CD1c-positive myeloid dendritic cell (primary cell): ENCODE measurements at regions not wholly inside any gene's neighbourhood (a gene's known extent, or its start where the extent isn't known, plus 50 kb on each side); places are given as distances from the start of the nearest gene placed in this dataset.
"Not testable (repeated sequence)": the region's sequence is repeated elsewhere in the genome, so short reads cannot be mapped to it uniquely, and the experiment has no call there.

Experiments
- DNase-seq: peaks from one replicate; pipeline ENCODE4 v3.0.0-alpha.2; 2016; ENCODE audit errors: extremely low spot score

GRCh38 chr20:60170116-60170515 lies 211.9 kb downstream of the CDH26 start:
- DNase-seq, result no peak

- no peak for DNase-seq
These were observed 213.1 kb downstream of the CDH26 start for GRCh38 chr20:60171313-60171712.

- DNase-seq, result no peak
These were observed 213.5 kb downstream of the CDH26 start for GRCh38 chr20:60171738-60172137.

DNA sequence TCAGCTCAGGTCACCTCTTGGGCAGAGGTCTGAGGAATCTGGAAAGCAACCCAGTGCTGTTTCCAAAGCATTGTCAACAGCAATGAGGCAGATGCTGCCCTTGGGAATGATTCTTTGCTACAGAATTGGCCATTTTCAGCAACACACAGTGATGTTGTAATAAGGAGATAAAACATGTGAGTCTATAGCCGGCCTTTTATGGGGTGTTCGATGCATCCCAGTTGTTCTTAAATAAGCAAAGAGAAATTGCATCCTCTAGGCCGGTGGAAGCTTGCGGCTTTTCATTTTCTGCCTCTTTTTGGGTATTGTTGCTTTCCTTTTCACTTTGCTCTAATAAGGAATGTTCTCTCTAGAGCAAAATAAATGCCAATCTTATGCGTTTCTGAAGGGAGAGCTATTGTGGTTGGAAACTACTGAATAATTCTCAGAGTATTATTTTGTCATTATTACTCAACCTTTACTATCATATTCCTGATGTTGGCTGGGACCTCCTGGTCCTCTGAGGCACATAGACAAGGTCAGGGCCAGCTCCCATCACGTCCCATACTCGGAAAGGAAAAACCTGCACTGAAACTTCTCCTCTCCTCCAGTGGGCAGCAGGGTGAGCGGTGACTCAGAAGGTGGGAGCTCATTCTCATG lies 214.2 kb downstream of the CDH26 start:
- no peak for DNase-seq

- no peak for DNase-seq
These were observed 218.9 kb downstream of the CDH26 start for GRCh38 chr20:60177080-60177479.

GRCh38 chr20:60180986-60181385 lies 222.8 kb downstream of the CDH26 start:
- no peak for DNase-seq

- DNase-seq, result no peak
These were observed 228.2 kb downstream of the CDH26 start for GRCh38 chr20:60186412-60186811.

- no peak for DNase-seq
These were observed 229.5 kb downstream of the CDH26 start for GRCh38 chr20:60187683-60188082.

GRCh38 chr20:60191014-60191413 lies 232.8 kb downstream of the CDH26 start:
- no peak for DNase-seq

GRCh38 chr20:60192326-60192725 lies 234.1 kb downstream of the CDH26 start:
- no peak for DNase-seq

GRCh38 chr20:60199132-60199531 lies 240.9 kb downstream of the CDH26 start:
- not testable (repeated sequence) for DNase-seq

DNA sequence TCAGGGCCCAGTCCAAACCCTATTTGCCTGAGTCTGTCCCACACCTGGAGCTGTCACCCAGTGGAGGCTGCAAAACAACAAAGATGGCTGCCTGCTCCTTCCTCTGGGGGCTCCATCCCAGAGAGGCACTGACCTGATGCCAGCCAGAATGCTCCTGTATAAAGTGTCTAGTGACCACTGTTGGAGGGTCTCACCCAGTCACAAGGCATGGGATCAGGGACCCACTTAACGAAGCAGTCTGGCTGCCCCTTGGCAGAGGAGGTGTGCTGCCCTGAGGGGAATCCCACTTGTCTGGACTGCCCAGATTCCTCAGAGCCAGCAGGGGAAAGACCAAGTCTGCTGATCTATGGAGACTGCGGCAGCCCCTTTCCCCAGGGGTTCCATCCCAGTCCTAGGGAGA lies 241.6 kb downstream of the CDH26 start:
- no peak for DNase-seq

DNA sequence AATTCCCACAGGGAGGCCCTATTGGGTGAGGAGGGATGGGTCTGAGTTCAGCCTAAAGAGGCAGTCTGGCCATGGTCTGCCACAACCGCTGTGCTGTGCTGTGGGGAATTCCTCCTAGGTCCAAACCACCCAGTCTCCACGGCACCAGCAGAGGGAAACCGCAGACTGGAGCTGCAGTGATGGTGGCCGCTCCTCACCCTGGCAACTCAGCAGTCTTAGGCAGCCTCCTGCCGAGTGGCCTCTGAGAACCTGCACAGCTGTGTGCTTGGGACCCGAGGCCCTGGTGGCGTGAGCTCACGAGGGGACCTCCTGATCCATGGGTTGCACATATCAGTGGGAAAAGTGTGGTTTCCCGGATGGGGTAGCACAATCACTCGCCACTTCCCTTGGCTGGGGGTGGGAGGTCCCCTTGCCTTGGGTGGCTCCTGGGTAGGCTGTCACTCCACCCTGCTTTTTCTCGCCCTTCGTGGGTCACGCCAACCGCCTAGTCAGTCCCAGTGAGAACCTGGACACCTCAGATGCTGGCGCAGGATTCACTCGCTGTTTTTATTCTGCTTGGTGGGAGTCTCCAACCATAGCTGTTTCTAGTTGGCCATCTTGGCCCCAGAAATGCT lies 242.2 kb downstream of the CDH26 start:
- no peak for DNase-seq

- DNase-seq, result no peak
These were observed 243.1 kb downstream of the CDH26 start for GRCh38 chr20:60201198-60201835.

DNA sequence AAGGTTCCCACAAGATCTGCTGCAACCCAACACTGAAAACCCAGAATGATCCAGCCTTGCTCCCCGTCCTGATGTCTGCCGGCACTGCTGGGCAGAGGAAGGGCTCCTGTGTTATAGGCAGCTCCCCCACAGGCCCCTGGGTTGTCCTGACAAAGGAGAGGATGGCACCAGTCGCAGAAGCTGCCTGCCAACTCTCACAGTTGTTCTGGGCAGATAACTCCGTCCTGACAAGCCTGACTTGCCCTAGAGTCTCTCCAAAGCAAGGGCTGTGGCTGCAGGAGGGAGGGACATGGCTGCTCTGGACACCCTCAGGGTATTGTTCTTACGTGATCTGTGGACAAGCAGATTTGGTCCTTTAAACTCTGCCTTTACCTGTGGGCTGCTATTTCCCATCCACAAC lies 243.8 kb downstream of the CDH26 start:
- no peak for DNase-seq

GRCh38 chr20:60203451-60203850 lies 245.2 kb downstream of the CDH26 start:
- DNase-seq, result no peak

DNA sequence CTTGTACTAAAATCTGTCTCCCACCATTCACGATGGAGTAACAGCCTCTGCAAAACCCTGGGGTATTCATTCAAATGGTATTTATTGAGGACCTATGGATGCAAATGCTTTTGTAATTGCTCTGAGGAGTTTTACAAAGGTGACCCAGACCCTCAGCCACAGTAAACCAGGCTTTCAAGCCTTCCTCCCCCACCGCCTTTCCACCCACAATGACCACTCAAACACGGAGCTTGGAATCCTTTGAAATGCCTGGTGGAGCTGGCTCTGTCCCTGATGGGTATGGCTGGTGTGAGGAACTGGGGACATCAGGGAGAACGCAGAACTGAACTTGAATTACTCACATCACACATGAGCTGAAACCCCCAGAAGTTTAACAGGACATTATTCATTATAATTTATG lies 246.4 kb downstream of the CDH26 start:
- DNase-seq, result no peak

DNA sequence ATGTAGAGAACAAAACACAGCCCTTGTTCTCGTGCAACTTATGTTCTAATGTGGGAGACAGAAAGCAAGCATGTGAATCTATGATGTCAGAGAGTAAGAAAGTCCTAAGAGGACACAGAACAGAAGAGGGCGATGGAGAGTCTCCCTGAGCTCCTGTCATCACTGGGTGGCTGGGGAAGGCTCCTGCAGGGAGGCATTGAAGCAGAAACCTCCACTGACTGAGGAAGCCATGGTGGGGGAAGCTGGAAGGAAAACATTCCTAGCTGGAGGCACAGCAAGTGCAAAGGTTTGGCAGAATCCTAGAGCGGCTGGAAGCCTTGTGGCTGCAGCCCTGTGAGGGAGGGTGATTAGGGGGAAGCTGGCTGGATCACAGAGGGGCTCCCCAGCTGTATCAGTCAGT lies 248.0 kb downstream of the CDH26 start:
- peak; percentile 12 for DNase-seq

- DNase-seq, result no peak
These were observed 250.8 kb downstream of the CDH26 start for GRCh38 chr20:60209048-60209447.

GRCh38 chr20:60210779-60211617 lies 252.8 kb downstream of the CDH26 start:
- peak; percentile 64 for DNase-seq

DNA sequence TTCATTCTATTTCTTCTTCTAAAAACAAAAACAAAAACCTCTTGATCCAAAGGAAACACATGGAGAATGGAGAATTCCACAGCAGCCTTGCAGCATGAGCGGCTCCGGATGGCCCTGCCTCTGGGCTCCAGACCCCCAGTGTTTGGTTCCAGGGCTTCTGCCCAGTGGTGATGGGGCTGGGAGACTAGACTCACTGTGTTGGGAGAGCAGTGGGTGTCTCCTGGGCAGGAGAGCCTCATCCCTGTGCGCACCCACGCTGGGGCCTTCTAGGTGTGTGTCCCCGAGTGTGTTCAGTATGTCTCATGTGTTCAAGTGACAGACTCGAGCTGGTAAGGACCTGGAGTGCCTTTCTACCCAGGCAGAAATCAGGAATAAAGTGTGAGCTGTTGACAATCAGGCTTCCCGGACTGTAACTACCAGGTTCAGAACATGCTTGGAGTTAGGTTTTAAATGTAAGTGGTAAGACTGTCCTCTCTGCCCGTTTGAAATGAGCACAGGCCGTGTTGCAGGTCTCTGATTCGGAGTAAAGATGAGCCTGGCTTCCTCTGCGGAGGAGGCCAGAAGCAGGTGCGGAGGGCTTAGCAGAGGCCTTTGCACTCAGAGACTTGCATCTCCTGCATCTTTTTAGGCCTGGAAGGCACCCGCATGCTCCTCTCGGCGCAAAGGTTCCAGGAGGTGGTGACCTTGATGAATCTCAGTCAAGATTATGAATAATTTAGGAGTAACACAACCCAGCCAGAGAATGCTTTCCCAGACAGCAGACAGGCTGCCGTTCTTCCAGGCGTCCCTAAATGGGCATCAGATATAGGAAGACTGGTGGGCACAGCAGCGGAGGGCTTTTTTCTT lies 253.6 kb downstream of the CDH26 start:
- DNase-seq, result no peak

- no peak for DNase-seq
These were observed 254.5 kb downstream of the CDH26 start for GRCh38 chr20:60212695-60213094.
